IMR-90 (cell line): ENCODE measurements at regions not wholly inside any gene's neighbourhood (a gene's known extent, or its start where the extent isn't known, plus 50 kb on each side); places are given as distances from the start of the nearest gene placed in this dataset.

Experiments used
- ATAC-seq: fragments of 200-7000 bp; cut with Tn5 transposase; 2 replicates; pipeline ENCODE4 v1.9.1; 2020; ENCODE audit warnings: low read depth, mild to moderate bottlenecking, moderate library complexity
- BruUV-seq: library from RNA; stranded (reverse); fragments of 400-500 nt; replicated peaks from 2 replicates; lab custom pipeline; 2021; lab: Mats Ljungman, UMichigan
- CTCF ChIA-PET: fragments of 300-600 bp; formaldehyde crosslinking; extraction: SDS; loops from one replicate; lab custom pipeline; 2021; ENCODE audit warnings: antibody characterized with exemption; lab: Yijun Ruan, JAX
- POLR2A ChIA-PET: fragments of 300-600 bp; sonication (Branson Sonifier 250); formaldehyde crosslinking; loops from one replicate; lab custom pipeline; 2022; ENCODE audit warnings: antibody characterized with exemption; ENCODE audit not compliant: unreplicated experiment; lab: Charles Lee
- DNase-seq: peaks from one replicate; pipeline ENCODE4 v3.0.0; 2013
- H2AFZ ChIP-seq: replicated peaks from 2 replicates; pipeline ENCODE3; 2013; ENCODE audit warnings: low read length, mild to moderate bottlenecking; ENCODE audit not compliant: poor library complexity
- H2AK5ac ChIP-seq: 2 replicates; pipeline ENCODE4 v1.6.1; 2013; ENCODE audit warnings: low read depth, low read length, inconsistent platforms
- H2AK9ac ChIP-seq: replicated peaks from 2 replicates; pipeline ENCODE3; 2013; ENCODE audit warnings: mild to moderate bottlenecking, low read depth, low read length, moderate library complexity; ENCODE audit not compliant: poor library complexity
- H2BK120ac ChIP-seq: 2 replicates; pipeline ENCODE4 v1.6.1; 2013; ENCODE audit warnings: low read depth, low read length, inconsistent platforms
- H2BK15ac ChIP-seq: 3 replicates; pipeline ENCODE4 v1.6.1; 2013; ENCODE audit warnings: low read depth, low read length, inconsistent platforms
- H2BK20ac ChIP-seq: 2 replicates; pipeline ENCODE4 v1.6.1; 2013; ENCODE audit warnings: low read depth, mild to moderate bottlenecking, inconsistent platforms, low read length, moderate library complexity
- H2BK5ac ChIP-seq: 2 replicates; pipeline ENCODE4 v1.6.1; 2013; ENCODE audit warnings: mild to moderate bottlenecking, low read depth, low read length, inconsistent platforms; ENCODE audit not compliant: poor library complexity, severe bottlenecking
- H3K14ac ChIP-seq: replicated peaks from 2 replicates; pipeline ENCODE4 v1.6.1; 2013; ENCODE audit warnings: low read depth, low read length, inconsistent platforms
- H3K18ac ChIP-seq: 2 replicates; pipeline ENCODE4 v1.6.1; 2013; ENCODE audit warnings: low read depth, low read length, control low read depth
- H3K23ac ChIP-seq: 2 replicates; pipeline ENCODE4 v1.6.1; 2013; ENCODE audit warnings: low read depth, low read length, inconsistent platforms
- H3K27ac ChIP-seq: 2 replicates; pipeline ENCODE4 v1.5.1; 2013; ENCODE audit warnings: mild to moderate bottlenecking, control low read depth, low read length; ENCODE audit not compliant: insufficient read depth
- H3K27me3 ChIP-seq: 2 replicates; pipeline ENCODE4 v1.6.1; 2013; ENCODE audit warnings: low read length; ENCODE audit not compliant: control insufficient read depth, insufficient read depth
- H3K36me3 ChIP-seq: 2 replicates; pipeline ENCODE4 v1.6.1; 2013; ENCODE audit warnings: low read length, mixed read lengths; ENCODE audit not compliant: control insufficient read depth, insufficient read depth
- H3K4ac ChIP-seq: 2 replicates; pipeline ENCODE4 v1.6.1; 2013; ENCODE audit warnings: low read depth, low read length, inconsistent platforms
- H3K4me1 ChIP-seq: 2 replicates; pipeline ENCODE4 v1.6.1; 2013; ENCODE audit warnings: low read length, mixed read lengths; ENCODE audit not compliant: control insufficient read depth, insufficient read depth
- H3K4me2 ChIP-seq: 2 replicates; pipeline ENCODE4 v1.6.1; 2013; ENCODE audit warnings: low read depth, mild to moderate bottlenecking, control low read depth, low read length, moderate library complexity
- H3K4me3 ChIP-seq: 2 replicates; pipeline ENCODE4 v1.5.1; 2013; ENCODE audit warnings: low read depth, mild to moderate bottlenecking, control low read depth, low read length, moderate library complexity; ENCODE audit not compliant: insufficient read depth
- H3K56ac ChIP-seq: 2 replicates; pipeline ENCODE4 v1.6.1; 2013; ENCODE audit warnings: low read length, inconsistent platforms; ENCODE audit not compliant: insufficient read depth; ENCODE audit errors: extremely low read depth
- H3K79me1 ChIP-seq, 2 experiments: 2 replicates each; pipeline ENCODE4 v1.6.1; 2013; ENCODE audit warnings: low read length in 2 of 2, inconsistent platforms in 1 of 2, low read depth in 1 of 2
- H3K9ac ChIP-seq: 2 replicates; pipeline ENCODE4 v1.6.1; 2013; ENCODE audit warnings: low read depth, low read length, control low read depth
- H3K9me1 ChIP-seq: 2 replicates; pipeline ENCODE4 v1.6.1; 2013; ENCODE audit warnings: low read length, inconsistent platforms; ENCODE audit not compliant: insufficient read depth
- H3K9me3 ChIP-seq: 2 replicates; pipeline ENCODE4 v1.6.1; 2013; ENCODE audit warnings: low read length; ENCODE audit not compliant: control insufficient read depth, insufficient read depth
- H4K20me1 ChIP-seq: 2 replicates; pipeline ENCODE4 v1.6.1; 2013; ENCODE audit warnings: low read length, inconsistent platforms; ENCODE audit not compliant: insufficient read depth
- H4K5ac ChIP-seq: 2 replicates; pipeline ENCODE4 v1.6.1; 2013; ENCODE audit warnings: mild to moderate bottlenecking, low read depth, low read length, control low read depth
- H4K8ac ChIP-seq, 2 experiments: 2 replicates each; pipeline ENCODE4 v1.6.1; 2013; ENCODE audit warnings: low read depth in 2 of 2, low read length in 2 of 2, control low read depth in 1 of 2, inconsistent platforms in 1 of 2
- H4K91ac ChIP-seq: 2 replicates; pipeline ENCODE4 v1.6.1; 2013; ENCODE audit warnings: low read depth, low read length, inconsistent platforms; ENCODE audit not compliant: insufficient read depth
- BHLHE40 ChIP-seq: fragments of 150-350 bp; IDR thresholded peaks from 2 replicates; pipeline ENCODE4 v1.6.1; 2016; ENCODE audit warnings: mild to moderate bottlenecking, low read depth, low read length
- CEBPB ChIP-seq: IDR thresholded peaks from 2 replicates; pipeline ENCODE4 v1.6.1; 2012; ENCODE audit warnings: low read depth, low read length, improper control_type of control experiment
- MAFK ChIP-seq: IDR thresholded peaks from 2 replicates; pipeline ENCODE4 v1.6.1; 2012; ENCODE audit warnings: low read depth, low read length, improper control_type of control experiment
- MAZ ChIP-seq: IDR thresholded peaks from 2 replicates; pipeline ENCODE4 v1.6.1; 2012; ENCODE audit warnings: low read depth, mild to moderate bottlenecking, low read length, improper control_type of control experiment, moderate library complexity, borderline replicate concordance
- NFE2L2 ChIP-seq: fragments of 150-350 bp; IDR thresholded peaks from 2 replicates; pipeline ENCODE4 v1.6.1; 2016; ENCODE audit warnings: low read depth, mild to moderate bottlenecking, low read length
- POLR2A ChIP-seq: IDR thresholded peaks from 2 replicates; pipeline ENCODE4 v1.6.1; 2012; ENCODE audit warnings: mild to moderate bottlenecking, low read depth, low read length
- RAD21 ChIP-seq: IDR thresholded peaks from 2 replicates; pipeline ENCODE4 v1.6.1; 2012; ENCODE audit warnings: low read length, improper control_type of control experiment
- RCOR1 ChIP-seq: IDR thresholded peaks from 2 replicates; pipeline ENCODE4 v1.6.1; 2012; ENCODE audit warnings: mild to moderate bottlenecking, low read length, improper control_type of control experiment; ENCODE audit not compliant: insufficient replicate concordance
- SMC3 ChIP-seq: fragments of 150-350 bp; IDR thresholded peaks from 2 replicates; pipeline ENCODE4 v1.6.1; 2016; ENCODE audit warnings: low read depth, mild to moderate bottlenecking, antibody characterized with exemption, low read length, moderate library complexity
- WGBS, 2 experiments: methylation state at CpG; one replicate each; pipeline versions ENCODE4 v1.1.5 to v1.1.7; 2013; ENCODE audit warnings: missing lambda C conversion rate in 2 of 2; ENCODE audit not compliant: insufficient read length in 1 of 2; ENCODE audit errors: extremely low coverage in 2 of 2; 5-methylcytosine and 5-hydroxymethylcytosine counted together
- dilution Hi-C: fragments of 300-500 bp; cut with HindIII; formaldehyde crosslinking; loops from one replicate; pipeline ENCODE4 v1.14.3; 2018; ENCODE audit warnings: low sequenced_read_pairs; ENCODE audit not compliant: unreplicated experiment
- in situ Hi-C: fragments of 300-500 bp; cut with MboI; formaldehyde crosslinking; loops from 3 replicates; pipeline ENCODE4 v1.14.3; 2019; ENCODE audit warnings: low sequenced_read_pairs, inconsistent platforms, mixed read lengths
- intact Hi-C: fragments of 100-400 bp; cut with micrococcal nuclease; formaldehyde crosslinking; loops from 2 replicates; pipeline ENCODE4 v1.10.0; 2022

DNA sequence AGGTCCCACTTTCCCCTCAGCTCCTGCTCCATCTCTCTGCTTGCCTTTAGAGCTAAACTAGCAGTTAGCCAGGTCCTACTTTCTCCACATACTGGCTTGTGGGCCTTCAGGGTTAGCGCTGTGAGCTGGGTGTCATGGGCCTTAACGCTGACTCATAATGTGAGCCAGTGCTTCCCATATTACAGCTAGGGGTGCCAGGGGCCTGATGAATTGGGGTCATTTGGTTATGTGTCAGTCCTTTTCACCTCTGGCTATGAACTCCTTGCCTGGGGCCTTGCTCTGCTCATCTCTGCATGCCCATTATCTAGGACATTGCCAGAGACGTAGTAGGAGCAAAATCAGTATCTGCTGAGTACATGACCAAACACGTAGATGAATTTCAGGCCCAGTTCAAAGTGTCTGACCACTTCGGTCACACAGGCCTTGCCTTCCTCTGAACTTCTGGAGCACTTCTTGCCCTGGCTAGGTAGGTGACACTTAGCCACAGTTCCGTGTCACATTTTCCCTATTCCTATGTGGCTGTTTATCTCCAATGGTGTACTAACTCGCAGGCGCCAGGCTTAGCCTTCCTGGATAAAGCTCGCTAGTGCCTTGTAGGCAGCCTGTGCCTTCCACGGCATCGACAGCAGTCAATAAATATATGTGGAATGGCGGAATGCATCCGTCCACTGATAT is 103.2 kb upstream of the SIX3 start:
- Histone ChIP-seq H3K9me3 (no peaks in the 10 kb centered on the region), H3K79me1 (no peaks in the 10 kb centered on the region), H2BK5ac (no peak overlapping the region), H4K5ac (no peak overlapping the region), H3K9me1 (no peaks in the 10 kb centered on the region), H3K18ac (no peak overlapping the region), H2AFZ (no peak overlapping the region), H3K4me2 (no peak overlapping the region), H2BK120ac (no peak overlapping the region), H3K4ac (no peak overlapping the region), H3K56ac (no peak overlapping the region), H3K23ac (no peak overlapping the region), H2AK5ac (no peak overlapping the region), H3K27me3 (peaks cover 9% of the 10 kb centered on the region), H3K4me1 (no peaks in the 10 kb centered on the region), H4K8ac (no peak overlapping the region), H2BK15ac (no peak overlapping the region), H4K20me1 (no peaks in the 10 kb centered on the region), H3K9ac (no peak overlapping the region), H3K36me3 (no peaks in the 10 kb centered on the region), H3K14ac (no peak overlapping the region), H3K4me3 (no peak overlapping the region), H2BK20ac (no peak overlapping the region), H3K27ac (no peak overlapping the region), H4K91ac (no peak overlapping the region), H2AK9ac (no peak overlapping the region)
- intact Hi-C loops (no loop called here), dilution Hi-C loops (no loop called here), in situ Hi-C loops (no loop called here)
- BruUV-seq, result no TSS peak
- ChIA-PET POLR2A (no interaction called here), CTCF (no interaction called here)
- DNase-seq, result no peak
- 83% methylated on average over 2 of the region's 13 CpGs; no CpG with 5 or more reads in 1 of the 2 experiments for WGBS, 2 experiments
- ATAC-seq, result no peak
- TF ChIP-seq POLR2A (no peak), CEBPB (no peak), RCOR1 (no peak), MAZ (no peak), BHLHE40 (no peak), SMC3 (no peak), NFE2L2 (no peak), MAFK (no peak), RAD21 (no peak)
